MM.1S (cell line): ENCODE measurements at regions not wholly inside any gene's neighbourhood (a gene's known extent, or its start where the extent isn't known, plus 50 kb on each side); places are given as distances from the start of the nearest gene placed in this dataset.
A peak's percentile ranks its signal among the peaks of the same experiment; 100 is the strongest.

ENCODE experiments used
- DNase-seq: peaks from one replicate; pipeline ENCODE4 v3.0.0-alpha.2; 2015
- H2AFZ ChIP-seq: fragments of 300-600 bp; sonication (generic); 2 replicates; pipeline ENCODE4 v1.6.0; 2016; ENCODE audit warnings: antibody characterized with exemption, low read length
- H3F3A ChIP-seq: fragments of 300-600 bp; sonication (generic); 2 replicates; pipeline ENCODE4 v1.6.1; 2016; ENCODE audit warnings: mild to moderate bottlenecking, antibody characterized with exemption, low read length, moderate library complexity, mixed read lengths; ENCODE audit not compliant: insufficient read depth
- H3K27ac ChIP-seq: fragments of 300-600 bp; sonication (generic); 2 replicates; pipeline ENCODE4 v1.5.1; 2016; ENCODE audit warnings: mild to moderate bottlenecking, low read length
- H3K27me3 ChIP-seq: fragments of 300-600 bp; sonication (generic); replicated peaks from 2 replicates; pipeline ENCODE4 v1.6.0; 2016; ENCODE audit warnings: low read length; ENCODE audit not compliant: insufficient read depth
- H3K36me3 ChIP-seq: fragments of 300-600 bp; sonication (generic); replicated peaks from 2 replicates; pipeline ENCODE4 v1.6.1; 2016; ENCODE audit warnings: mild to moderate bottlenecking, low read length, mixed read lengths; ENCODE audit not compliant: insufficient read depth
- H3K4me1 ChIP-seq: fragments of 300-600 bp; sonication (generic); 2 replicates; pipeline ENCODE4 v1.6.1; 2016; ENCODE audit warnings: low read length, mixed read lengths
- H3K4me2 ChIP-seq: fragments of 300-600 bp; sonication (generic); 2 replicates; pipeline ENCODE4 v1.6.0; 2016; ENCODE audit warnings: low read depth, low read length
- H3K4me3 ChIP-seq: fragments of 300-600 bp; sonication (generic); 2 replicates; pipeline ENCODE4 v1.5.1; 2016; ENCODE audit warnings: low read length, mixed read lengths
- H3K79me2 ChIP-seq: fragments of 300-600 bp; sonication (generic); 2 replicates; pipeline ENCODE4 v1.6.1; 2016; ENCODE audit warnings: mixed run types, low read length, mixed read lengths
- H3K9ac ChIP-seq: fragments of 300-600 bp; sonication (generic); 2 replicates; pipeline ENCODE4 v1.6.1; 2016; ENCODE audit warnings: low read length, mixed read lengths
- H3K9me2 ChIP-seq: fragments of 300-600 bp; sonication (generic); replicated peaks from 2 replicates; pipeline ENCODE4 v1.6.1; 2016; ENCODE audit warnings: mild to moderate bottlenecking, low read length, mixed read lengths; ENCODE audit not compliant: insufficient read depth
- H3K9me3 ChIP-seq: fragments of 300-600 bp; sonication (generic); replicated peaks from 2 replicates; pipeline ENCODE4 v1.6.1; 2016; ENCODE audit warnings: mild to moderate bottlenecking, low read length, mixed read lengths; ENCODE audit not compliant: insufficient read depth
- H4K20me1 ChIP-seq: fragments of 300-600 bp; sonication (generic); 2 replicates; pipeline ENCODE4 v1.6.1; 2016; ENCODE audit warnings: mild to moderate bottlenecking, low read length, moderate library complexity, mixed read lengths; ENCODE audit not compliant: insufficient read depth
- CTCF ChIP-seq: fragments of 300-600 bp; sonication (generic); IDR thresholded peaks from 2 replicates; pipeline ENCODE4 v1.5.1; 2016; ENCODE audit warnings: antibody characterized with exemption, low read length, mixed read lengths
- EZH2 ChIP-seq: fragments of 300-600 bp; sonication (generic); optimal IDR thresholded peaks from 2 replicates; pipeline ENCODE3; 2017; ENCODE audit warnings: low read depth, mild to moderate bottlenecking, antibody characterized with exemption, low read length, mixed read lengths
- EZH2phosphoT487 ChIP-seq: fragments of 300-600 bp; sonication (generic); IDR thresholded peaks from 2 replicates; pipeline ENCODE4 v1.6.1; 2018; ENCODE audit warnings: antibody characterized with exemption, low read length

GRCh38 chr18:37721544-37722522 is 156.2 kb upstream of the CELF4 start:
- peak; percentile 37 for DNase-seq
- peaks cover 9% of the 10 kb centered on the region; the same call in 1 of the 2 replicates for H3K4me1 ChIP-seq
- peak overlapping the region; percentile 41; the same call in 1 of the 2 replicates for H3K4me2 ChIP-seq

GRCh38 chr18:37720663-37721062 is 155.1 kb upstream of the CELF4 start:
- TF ChIP-seq EZH2phosphoT487 (no peak), CTCF (no peak), EZH2 (no peak)
- Histone ChIP-seq H3K4me1 (peaks cover 9% of the 10 kb centered on the region; the same call in 1 of the 2 replicates), H3K27ac (no peak overlapping the region), H3K27me3 (no peaks in the 10 kb centered on the region), H3K4me3 (no peak overlapping the region), H4K20me1 (no peaks in the 10 kb centered on the region), H3F3A (no peaks in the 10 kb centered on the region), H3K79me2 (no peaks in the 10 kb centered on the region), H2AFZ (no peak overlapping the region), H3K4me2 (no peak overlapping the region), H3K9me3 (no peaks in the 10 kb centered on the region), H3K36me3 (no peaks in the 10 kb centered on the region), H3K9me2 (no peaks in the 10 kb centered on the region), H3K9ac (no peak overlapping the region)
- no peak for DNase-seq

More at GRCh38 chr18:37721544-37722522, 156.2 kb upstream of the CELF4 start:
- peak overlapping the region; percentile 59 for H3K27ac ChIP-seq
- H2AFZ ChIP-seq = peak overlapping the region; percentile 39
- no peaks in the 10 kb centered on the region for H3K9me3 ChIP-seq
- H3K36me3 ChIP-seq = no peaks in the 10 kb centered on the region
- TF ChIP-seq EZH2 (no peak), EZH2phosphoT487 (no peak), CTCF (no peak)
- H3F3A ChIP-seq = no peaks in the 10 kb centered on the region
- H3K79me2 ChIP-seq = no peaks in the 10 kb centered on the region
- H3K9me2 ChIP-seq = no peaks in the 10 kb centered on the region
- H3K4me3 ChIP-seq = peak overlapping the region; percentile 17; the same call in 1 of the 2 replicates
- H3K27me3 ChIP-seq = no peaks in the 10 kb centered on the region
- no peaks in the 10 kb centered on the region for H4K20me1 ChIP-seq
- no peak overlapping the region for H3K9ac ChIP-seq

- Histone ChIP-seq H3K9ac (no peak overlapping the region), H2AFZ (no peak overlapping the region), H3K27ac (no peak overlapping the region), H3F3A (no peaks in the 10 kb centered on the region), H3K79me2 (no peaks in the 10 kb centered on the region), H3K27me3 (no peaks in the 10 kb centered on the region), H4K20me1 (no peaks in the 10 kb centered on the region), H3K9me2 (no peaks in the 10 kb centered on the region), H3K4me2 (no peak overlapping the region), H3K4me1 (peaks cover 9% of the 10 kb centered on the region; the same call in 1 of the 2 replicates), H3K4me3 (no peak overlapping the region), H3K36me3 (no peaks in the 10 kb centered on the region), H3K9me3 (no peaks in the 10 kb centered on the region)
- DNase-seq = no peak
- no peak for TF ChIP-seq EZH2
Observed at GRCh38 chr18:37717656-37718055, 152.1 kb upstream of the CELF4 start.

GRCh38 chr18:37717098-37717497 is 151.5 kb upstream of the CELF4 start:
- Histone ChIP-seq H3F3A (no peaks in the 10 kb centered on the region), H3K36me3 (no peaks in the 10 kb centered on the region), H3K4me2 (no peak overlapping the region), H3K9ac (no peak overlapping the region), H3K27ac (no peak overlapping the region), H3K4me1 (peaks cover 9% of the 10 kb centered on the region; the same call in 1 of the 2 replicates), H3K27me3 (no peaks in the 10 kb centered on the region), H3K79me2 (no peaks in the 10 kb centered on the region), H3K4me3 (no peak overlapping the region), H2AFZ (no peak overlapping the region), H3K9me2 (no peaks in the 10 kb centered on the region), H4K20me1 (no peaks in the 10 kb centered on the region), H3K9me3 (no peaks in the 10 kb centered on the region)
- TF ChIP-seq CTCF (no peak), EZH2 (no peak), EZH2phosphoT487 (no peak)
- DNase-seq = no peak
